ENCODE measurements at regions not wholly inside any gene's neighbourhood (a gene's known extent, or its start where the extent isn't known, plus 50 kb on each side); places are given as distances from the start of the nearest gene placed in this dataset.
"Not testable (repeated sequence)": the region's sequence is repeated elsewhere in the genome, so short reads cannot be mapped to it uniquely, and the experiment has no call there.

DNA sequence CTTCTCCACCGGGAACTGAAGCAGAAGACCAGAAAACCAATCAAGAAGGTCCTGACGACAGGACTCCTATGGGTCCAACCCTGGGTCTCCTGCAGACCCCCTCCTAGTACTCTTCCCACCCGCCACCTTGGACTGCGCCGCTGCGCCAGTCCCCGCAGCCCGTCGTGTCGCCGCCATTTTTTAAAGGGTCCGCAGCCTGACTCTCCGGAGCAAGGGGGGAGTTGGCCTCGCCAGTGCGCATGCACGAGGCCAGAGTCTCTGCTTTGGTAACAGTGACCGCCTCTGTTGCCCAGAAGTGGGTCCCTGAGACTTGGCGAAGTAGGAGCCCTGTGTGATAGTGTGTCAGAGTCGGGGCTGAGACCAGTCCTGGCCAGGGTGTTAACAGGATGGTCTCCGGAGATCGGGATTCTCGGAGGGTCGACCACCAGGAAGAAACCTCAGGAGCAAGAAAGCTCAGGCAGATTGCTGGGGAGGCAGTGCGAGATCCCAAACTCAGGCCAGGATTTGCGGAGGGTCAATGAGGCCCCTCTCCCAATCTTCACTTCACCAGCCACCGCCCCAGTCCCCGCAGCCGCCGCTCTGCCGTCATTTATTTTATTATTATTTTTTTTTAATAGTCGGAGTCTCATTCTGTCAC, 612.5 kb downstream of the KCNJ18 start:
- FAIRE-seq (no peak), DNase-seq (ENCODE audit: low spot score) (no peak)

DNA sequence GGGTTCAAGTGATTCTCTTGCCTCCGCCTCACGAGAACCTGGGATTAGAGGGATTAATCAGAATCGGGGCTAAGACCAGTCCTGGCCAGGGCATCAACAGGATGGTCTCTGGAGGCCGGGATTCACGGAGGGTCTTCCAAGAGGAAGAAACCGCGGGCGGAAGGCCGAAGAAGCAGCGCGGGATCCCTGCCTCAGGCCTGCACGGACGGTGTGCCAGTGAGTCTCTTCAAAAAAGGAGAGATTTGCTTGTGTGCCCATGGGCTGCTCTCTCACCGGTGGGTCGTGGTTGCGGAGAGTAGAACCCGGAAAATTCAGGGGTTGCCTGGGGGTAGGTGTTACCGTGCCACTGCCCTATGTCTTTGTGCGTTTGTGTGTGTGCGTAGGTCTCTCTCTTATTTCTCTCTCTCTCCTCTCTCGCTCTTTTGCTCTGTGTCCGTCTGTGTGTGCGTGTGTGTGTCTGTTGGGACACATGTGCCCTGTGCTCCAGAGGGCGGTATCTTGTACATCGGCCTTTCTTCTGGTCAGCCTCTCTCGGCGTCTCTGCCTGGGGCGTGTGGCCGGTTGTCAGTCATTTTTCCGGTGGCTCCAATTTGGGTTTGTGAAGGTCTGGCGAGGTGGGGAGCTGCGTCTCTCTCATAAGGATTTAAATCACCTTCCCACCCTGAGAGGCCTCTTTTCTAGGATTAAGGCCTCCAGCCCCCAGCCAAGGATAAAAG, 613.2 kb downstream of the KCNJ18 start:
- FAIRE-seq (no peak), DNase-seq (ENCODE audit: low spot score) (no peak)

DNA sequence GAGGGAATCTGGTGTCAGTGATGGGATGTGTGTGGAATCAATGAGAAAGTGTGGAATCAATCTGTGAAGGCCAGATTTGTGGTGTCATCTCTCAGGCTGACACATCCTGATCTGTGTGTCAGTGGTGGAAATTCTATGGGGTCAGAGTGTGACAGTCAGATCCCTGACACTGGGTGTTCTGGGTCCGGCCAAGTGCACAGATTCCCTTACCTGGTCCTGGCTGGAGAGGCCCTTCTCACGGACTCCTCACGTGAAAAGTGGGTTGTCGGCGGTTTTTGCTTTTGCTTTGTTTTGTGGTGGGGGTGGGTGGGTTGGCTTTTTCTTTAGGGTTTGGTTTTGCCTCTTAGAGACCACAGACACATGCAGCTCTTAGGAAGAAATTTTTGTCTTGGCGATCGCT, 618.0 kb downstream of the KCNJ18 start:
- FAIRE-seq; DNase-seq (ENCODE audit: low spot score): not testable (repeated sequence)

DNA sequence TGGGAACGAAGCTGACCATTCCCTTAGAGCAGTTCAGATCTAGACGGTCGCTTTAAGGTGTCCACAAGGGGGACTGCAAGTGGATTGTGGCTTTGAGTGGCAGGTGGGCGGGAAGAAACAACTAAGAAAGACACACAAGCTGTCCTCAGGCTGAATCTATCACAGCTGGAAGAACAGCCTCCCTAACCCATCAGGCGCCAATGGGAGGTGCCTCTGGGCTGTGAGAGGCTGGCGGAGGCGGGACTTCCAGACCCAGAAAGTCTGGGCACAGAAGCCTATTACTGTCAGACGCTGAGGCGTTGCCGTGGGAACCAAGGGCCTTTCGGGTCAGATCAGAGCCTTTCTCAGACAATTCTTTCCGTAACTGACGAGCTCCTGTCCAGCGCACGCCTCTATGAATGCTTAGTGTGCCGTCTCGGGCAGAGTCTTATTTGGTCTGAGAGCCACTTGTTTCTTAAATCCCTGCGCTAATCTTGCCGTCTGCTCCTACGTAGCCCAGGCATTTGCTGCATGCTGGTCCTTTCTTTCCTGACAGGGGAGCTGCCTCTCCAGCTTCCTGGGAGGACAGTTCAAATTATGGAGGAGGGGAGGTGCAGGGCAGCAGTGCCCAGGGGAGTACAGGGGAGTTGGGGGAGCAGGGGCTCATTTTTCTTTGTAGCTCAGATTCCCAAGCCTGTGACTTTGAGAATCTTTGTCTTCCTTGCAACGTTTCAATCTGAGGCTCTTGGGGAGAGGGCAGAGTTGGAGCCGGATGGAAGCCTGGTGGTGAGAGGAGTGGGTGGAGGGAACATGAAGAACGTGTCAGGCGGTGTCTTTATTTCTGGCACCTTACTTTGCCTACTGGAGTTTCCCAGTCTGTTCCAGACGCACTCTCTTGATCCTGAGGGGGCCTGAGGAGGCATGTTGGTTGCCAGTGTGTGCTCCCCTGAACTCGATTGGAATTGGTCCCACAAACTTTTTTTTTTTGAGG, 618.7 kb downstream of the KCNJ18 start:
- FAIRE-seq (no peak), DNase-seq (ENCODE audit: low spot score) (no peak)

DNA sequence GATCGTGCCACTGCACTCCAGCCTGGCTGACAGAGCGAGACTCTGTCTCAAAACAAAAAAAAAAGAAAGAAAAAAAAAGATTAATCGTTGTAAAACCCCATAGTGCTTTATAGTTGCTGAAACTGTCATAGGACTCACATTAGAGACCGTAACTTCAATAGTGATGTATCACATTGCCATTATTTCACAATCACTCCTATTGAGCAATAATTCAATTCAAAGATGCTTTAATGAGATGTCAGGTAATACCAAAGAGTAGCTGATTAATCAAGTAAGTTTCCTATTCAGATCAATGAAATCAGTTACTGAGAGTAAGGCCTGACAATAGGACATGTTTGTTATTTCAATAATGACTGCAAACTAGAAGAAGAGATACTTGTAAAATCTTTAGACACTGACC, 628.7 kb downstream of the KCNJ18 start:
- not testable (repeated sequence) for DNase-seq (ENCODE audit: low spot score); FAIRE-seq

DNA sequence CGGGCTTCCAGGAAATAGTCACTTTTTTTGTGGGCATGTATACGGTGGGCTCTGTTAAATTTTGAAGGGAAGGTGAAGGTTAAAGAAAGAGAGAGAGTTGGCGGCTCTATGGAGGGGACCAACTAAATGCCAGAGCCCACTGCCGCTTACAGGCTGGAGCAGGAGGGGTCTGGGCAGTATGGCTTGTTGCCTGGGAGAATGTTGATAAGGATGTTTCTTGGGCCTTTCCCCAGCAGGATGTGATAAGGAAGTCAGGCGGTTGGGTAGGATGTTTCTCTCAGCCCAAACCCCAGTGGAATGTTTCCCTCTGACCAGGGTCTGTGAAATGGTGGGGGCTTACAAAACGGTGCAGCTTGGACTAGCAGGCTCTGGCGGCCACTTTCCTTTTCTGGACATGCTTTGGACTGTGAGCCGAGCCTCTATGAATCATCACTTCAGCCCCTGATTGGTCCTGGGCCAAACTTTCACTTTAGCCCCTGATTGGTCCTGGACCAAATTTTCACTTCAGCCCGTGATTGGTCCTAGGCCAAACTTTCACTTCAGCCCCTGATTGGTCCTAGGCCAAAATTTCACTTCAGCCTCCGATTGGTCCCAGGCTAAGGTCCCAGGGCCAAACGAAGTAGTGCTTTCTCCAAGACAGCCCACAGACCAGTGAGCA, 630.7 kb downstream of the KCNJ18 start:
- not testable (repeated sequence) for FAIRE-seq; DNase-seq (ENCODE audit: low spot score)

DNA sequence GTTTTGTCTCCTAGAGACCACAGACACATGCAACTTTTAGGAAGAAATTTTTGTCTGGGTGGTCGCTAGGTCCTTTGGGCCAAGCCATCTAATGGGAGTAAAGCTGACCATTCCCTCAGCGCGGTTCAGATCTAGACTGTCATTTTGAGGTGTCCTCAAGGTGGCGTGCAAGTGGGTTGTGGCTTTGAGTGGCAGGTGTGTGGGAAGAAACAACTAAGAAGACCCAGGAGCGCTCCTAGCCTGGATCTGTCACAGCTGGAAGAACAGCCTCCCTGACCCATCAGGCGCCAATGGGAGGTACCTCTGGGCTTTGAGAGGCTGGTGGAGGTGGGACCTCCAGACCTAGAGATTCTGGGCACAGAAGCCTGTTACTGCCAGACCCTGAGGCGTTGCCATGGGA, 645.1 kb downstream of the KCNJ18 start:
- DNase-seq (ENCODE audit: low spot score) (no peak), FAIRE-seq (no peak)

DNA sequence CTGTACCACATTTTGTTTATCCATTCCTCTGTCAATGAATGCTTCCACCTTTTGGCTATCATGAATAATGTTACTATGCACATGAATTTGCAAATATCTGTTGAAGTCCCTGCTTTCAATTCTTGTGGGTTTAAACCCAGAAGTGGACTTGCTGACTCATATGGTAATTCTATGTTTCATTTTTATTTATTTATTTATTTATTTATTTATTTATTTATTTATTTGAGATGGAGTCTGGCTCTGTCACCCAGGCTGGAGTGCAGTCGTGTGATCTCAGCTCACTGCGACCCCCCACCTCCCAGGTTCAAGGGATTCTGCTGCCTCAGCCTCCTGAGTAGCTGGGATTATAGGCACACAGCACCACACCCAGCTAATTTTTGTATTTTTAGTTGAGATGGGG, 664.3 kb downstream of the KCNJ18 start:
- not testable (repeated sequence) for DNase-seq (ENCODE audit: low spot score); FAIRE-seq

DNA sequence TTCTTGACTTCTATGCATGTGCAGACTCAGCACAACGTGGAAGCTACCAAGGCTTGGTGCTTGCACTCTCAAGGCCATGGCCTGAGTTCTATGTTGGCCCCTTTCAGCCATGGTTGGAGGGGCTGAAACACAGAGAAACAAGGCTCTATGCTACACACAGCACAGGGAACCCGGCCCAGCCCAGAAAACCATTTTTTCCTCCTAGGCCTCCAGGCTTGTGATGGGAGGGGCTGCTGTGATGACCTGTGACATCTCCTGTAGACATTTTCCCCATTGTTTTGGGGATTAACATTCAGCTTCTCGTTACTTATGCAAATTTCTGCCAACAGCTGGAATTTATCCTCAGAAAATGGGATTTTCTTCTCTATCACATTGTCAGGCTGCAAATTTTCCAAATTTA, 678.7 kb downstream of the KCNJ18 start:
- FAIRE-seq; DNase-seq (ENCODE audit: low spot score): not testable (repeated sequence)

DNA sequence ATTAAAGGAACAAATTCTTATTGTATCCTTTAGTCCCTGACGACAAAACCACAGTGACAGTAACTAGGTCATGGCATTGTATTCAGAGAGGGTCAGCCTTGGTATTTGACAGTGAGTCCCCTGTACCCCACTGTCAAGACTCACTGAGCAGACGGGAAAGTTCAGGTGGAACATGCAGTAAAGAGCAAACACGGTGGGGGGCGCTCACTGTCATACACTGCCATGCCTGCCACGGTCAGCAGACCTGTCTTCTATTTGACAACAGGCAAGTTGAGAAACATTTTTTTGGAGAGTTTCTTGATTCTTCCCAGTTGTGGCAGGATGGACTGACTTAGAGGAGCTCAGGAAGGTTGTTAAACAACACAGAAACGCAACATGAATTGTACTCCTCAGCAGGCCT, 681.6 kb downstream of the KCNJ18 start:
- DNase-seq (ENCODE audit: low spot score) (no peak), FAIRE-seq (no peak)

DNA sequence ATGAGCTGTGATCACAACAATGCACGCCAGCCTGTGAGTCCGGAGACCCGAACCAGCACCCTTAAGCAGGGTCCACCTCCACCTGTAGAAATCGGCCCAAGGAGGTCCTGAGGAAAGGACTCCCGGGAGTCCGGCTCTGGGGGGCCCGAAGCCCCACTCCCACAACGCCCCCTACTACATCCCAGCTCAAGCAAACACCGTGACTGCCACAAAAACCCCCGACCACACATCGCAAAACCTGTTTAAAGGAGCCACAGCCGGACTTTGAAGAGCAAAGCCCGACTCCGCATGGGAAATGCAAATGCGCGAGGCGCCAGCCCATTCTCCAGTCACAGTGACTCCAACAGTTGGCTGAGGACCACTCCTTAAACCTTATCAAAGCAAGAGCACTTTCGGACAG, 682.4 kb downstream of the KCNJ18 start:
- FAIRE-seq (no peak), DNase-seq (ENCODE audit: low spot score) (no peak)

DNA sequence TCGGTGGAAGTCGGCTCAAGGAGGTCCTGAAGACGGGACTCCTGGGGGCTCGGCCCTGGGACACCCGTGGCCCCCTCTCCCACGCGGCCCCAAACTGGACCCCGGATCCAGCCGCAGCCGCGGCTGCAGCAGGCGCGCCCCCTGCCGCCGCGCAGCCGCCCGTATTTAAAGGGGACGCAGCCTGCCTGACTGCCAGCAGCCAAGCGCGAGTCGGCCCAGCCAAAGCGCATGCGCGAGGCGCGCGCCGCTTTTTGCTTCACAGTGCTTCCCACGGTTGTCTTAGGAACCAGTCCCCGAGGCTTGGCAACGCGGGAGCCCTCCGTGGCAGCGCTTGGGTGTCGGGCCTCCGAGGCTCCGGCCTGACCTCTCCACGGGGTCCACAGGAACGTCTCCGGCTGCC, 684.4 kb downstream of the KCNJ18 start:
- FAIRE-seq, result not testable (repeated sequence)

DNA sequence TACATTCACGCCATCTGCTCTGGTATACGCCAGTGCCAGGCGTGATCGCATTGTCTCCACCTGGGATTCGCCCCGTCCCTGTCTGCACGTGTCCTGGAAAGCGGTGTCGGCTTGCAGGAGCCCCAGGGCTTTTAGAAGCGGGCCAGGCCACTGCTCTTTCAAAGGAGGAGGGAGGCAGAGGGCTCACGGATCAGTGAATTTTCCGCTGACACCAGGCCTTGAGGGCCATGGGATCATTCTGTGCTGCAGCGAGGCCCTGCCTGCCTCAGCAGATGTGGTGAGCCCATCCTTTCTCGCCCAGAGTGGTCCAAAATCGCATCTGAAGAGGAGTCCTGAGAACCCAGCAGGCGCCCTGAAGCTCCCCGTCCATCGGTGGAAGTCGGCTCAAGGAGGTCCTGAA, 686.4 kb downstream of the KCNJ18 start:
- DNase-seq (ENCODE audit: low spot score); FAIRE-seq: not testable (repeated sequence)

More for the DNA sequence above, 684.4 kb downstream of the KCNJ18 start:
- not testable (repeated sequence) for DNase-seq (ENCODE audit: low spot score)

DNA sequence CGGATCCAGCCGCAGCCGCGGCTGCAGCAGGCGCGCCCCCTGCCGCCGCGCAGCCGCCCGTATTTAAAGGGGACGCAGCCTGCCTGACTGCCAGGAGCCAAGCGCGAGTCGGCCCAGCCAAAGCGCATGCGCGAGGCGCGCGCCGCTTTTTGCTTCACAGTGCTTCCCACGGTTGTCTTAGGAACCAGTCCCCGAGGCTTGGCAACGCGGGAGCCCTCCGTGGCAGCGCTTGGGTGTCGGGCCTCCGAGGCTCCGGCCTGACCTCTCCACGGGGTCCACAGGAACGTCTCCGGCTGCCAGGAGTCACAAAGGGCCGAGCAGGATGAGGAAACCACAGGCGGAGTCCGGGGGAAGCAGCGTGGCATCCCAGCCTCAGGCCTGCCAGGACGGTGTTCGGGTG, 689.3 kb downstream of the KCNJ18 start:
- not testable (repeated sequence) for DNase-seq (ENCODE audit: low spot score); FAIRE-seq

DNA sequence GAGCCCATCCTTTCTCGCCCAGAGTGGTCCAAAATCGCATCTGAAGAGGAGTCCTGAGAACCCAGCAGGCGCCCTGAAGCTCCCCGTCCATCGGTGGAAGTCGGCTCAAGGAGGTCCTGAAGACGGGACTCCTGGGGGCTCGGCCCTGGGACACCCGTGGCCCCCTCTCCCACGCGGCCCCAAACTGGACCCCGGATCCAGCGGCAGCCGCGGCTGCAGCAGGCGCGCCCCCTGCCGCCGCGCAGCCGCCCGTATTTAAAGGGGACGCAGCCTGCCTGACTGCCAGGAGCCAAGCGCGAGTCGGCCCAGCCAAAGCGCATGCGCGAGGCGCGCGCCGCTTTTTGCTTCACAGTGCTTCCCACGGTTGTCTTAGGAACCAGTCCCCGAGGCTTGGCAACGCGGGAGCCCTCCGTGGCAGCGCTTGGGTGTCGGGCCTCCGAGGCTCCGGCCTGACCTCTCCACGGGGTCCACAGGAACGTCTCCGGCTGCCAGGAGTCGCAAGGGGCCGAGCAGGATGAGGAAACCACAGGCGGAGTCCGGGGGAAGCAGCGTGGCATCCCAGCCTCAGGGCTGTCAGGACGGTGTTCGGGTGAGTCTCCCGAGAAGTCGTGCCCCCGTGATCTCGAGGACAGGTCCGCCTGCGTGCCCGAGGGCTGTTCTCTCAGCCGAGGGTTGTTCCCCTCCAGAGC, 691.6 kb downstream of the KCNJ18 start:
- not testable (repeated sequence) for FAIRE-seq; DNase-seq (ENCODE audit: low spot score)

DNA sequence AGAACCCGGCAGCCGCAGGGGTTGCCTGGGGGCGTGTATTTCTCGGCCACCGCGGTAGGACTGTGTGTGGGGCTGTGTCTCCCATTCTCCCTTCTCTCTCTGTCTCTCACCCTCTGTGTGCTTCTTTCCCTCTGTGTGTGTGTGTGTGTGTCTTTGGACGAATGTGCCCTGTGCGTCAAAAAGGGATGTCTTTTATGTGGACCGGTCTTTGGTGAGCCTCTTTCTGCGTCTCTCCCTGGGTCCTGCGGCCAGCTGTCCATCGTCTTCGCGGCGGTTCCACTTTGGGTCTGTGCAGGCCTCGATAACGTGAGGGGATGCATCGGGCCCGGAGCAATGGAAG, 692.1 kb downstream of the KCNJ18 start:
- not testable (repeated sequence) for FAIRE-seq; DNase-seq (ENCODE audit: low spot score)

DNA sequence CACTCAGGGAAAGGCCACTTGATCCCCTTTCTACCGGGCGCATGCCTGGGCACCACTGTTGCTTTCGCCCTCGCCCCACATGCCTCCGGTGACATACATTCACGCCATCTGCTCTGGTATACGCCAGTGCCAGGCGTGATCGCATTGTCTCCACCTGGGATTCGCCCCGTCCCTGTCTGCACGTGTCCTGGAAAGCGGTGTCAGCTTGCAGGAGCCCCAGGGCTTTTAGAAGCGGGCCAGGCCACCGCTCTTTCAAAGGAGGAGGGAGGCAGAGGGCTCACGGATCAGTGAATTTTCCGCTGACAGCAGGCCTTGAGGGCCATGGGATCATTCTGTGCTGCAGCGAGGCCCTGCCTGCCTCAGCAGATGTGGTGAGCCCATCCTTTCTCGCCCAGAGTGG, 706.1 kb downstream of the KCNJ18 start:
- FAIRE-seq; DNase-seq (ENCODE audit: low spot score): not testable (repeated sequence)

DNA sequence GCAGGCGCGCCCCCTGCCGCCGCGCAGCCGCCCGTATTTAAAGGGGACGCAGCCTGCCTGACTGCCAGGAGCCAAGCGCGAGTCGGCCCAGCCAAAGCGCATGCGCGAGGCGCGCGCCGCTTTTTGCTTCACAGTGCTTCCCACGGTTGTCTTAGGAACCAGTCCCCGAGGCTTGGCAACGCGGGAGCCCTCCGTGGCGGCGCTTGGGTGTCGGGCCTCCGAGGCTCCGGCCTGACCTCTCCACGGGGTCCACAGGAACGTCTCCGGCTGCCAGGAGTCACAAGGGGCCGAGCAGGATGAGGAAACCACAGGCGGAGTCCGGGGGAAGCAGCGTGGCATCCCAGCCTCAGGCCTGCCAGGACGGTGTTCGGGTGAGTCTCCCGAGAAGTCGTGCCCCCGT, 706.7 kb downstream of the KCNJ18 start:
- not testable (repeated sequence) for FAIRE-seq

DNA sequence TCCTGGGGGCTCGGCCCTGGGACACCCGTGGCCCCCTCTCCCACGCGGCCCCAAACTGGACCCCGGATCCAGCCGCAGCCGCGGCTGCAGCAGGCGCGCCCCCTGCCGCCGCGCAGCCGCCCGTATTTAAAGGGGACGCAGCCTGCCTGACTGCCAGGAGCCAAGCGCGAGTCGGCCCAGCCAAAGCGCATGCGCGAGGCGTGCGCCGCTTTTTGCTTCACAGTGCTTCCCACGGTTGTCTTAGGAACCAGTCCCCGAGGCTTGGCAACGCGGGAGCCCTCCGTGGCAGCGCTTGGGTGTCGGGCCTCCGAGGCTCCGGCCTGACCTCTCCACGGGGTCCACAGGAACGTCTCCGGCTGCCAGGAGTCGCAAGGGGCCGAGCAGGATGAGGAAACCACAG, 712.8 kb downstream of the KCNJ18 start:
- not testable (repeated sequence) for DNase-seq (ENCODE audit: low spot score); FAIRE-seq

More for the DNA sequence above, 706.7 kb downstream of the KCNJ18 start:
- not testable (repeated sequence) for DNase-seq (ENCODE audit: low spot score)

DNA sequence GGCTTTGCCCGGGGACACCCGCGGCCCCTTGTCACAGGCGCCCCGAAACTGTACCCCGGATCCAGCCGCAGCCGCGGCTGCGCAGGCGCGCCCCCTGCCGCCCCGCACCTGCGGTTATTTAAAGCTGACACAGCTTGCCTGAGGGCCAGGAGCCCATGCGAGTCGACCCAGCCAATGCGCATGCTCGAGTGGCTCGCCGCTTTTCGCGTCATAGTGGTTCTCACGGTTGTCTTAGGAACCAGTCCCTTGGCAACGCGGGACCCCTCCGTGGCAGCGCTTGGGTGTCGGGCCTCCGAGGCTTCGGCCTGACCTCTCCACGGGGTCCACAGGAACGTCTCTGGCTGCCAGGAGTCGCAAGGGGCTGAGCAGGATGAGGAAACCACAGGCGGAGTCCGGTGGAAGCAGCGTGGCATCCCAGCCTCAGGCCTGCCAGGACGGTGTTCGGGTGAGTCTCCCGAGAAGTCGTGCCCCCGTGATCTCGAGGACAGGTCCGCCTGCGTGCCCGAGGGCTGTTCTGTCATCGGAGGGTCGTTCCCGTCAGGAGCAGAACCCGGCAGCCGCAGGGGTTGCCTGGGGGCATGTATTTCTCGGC, 716.9 kb downstream of the KCNJ18 start:
- FAIRE-seq, result no peak
- DNase-seq (ENCODE audit: low spot score), result no peak

All from RCC 7860 (cell line).